ACC112 (cell line): ENCODE measurements at regions not wholly inside any gene's neighbourhood (a gene's known extent, or its start where the extent isn't known, plus 50 kb on each side); places are given as distances from the start of the nearest gene placed in this dataset.
"Not testable (repeated sequence)": the region's sequence is repeated elsewhere in the genome, so short reads cannot be mapped to it uniquely, and the experiment has no call there.

Experiments
- H2AFZ ChIP-seq: fragments of 200-600 bp; sonication (generic); one replicate; pipeline ENCODE4 v1.6.0; 2017; ENCODE audit warnings: antibody characterized with exemption, low read length; ENCODE audit not compliant: unreplicated experiment
- H3K27ac ChIP-seq: fragments of 200-600 bp; sonication (generic); 2 replicates; pipeline ENCODE4 v1.5.1; 2014; ENCODE audit warnings: low read depth, mild to moderate bottlenecking, antibody characterized with exemption, low read length, moderate library complexity
- H3K27me3 ChIP-seq: fragments of 200-600 bp; sonication (generic); 2 replicates; pipeline ENCODE4 v1.6.1; 2014; ENCODE audit warnings: mild to moderate bottlenecking, antibody characterized with exemption, low read length, moderate library complexity, mixed read lengths; ENCODE audit not compliant: insufficient read depth
- H3K36me3 ChIP-seq: fragments of 200-600 bp; sonication (generic); 2 replicates; pipeline ENCODE4 v1.6.1; 2016; ENCODE audit warnings: mild to moderate bottlenecking, antibody characterized with exemption, low read length, moderate library complexity, mixed read lengths; ENCODE audit not compliant: insufficient read depth
- H3K4me1 ChIP-seq: fragments of 200-600 bp; sonication (generic); one replicate; pipeline ENCODE4 v1.6.1; 2016; ENCODE audit warnings: low read length, mixed read lengths; ENCODE audit not compliant: insufficient read depth, unreplicated experiment, control insufficient read depth
- H3K4me3 ChIP-seq: fragments of 200-600 bp; sonication (generic); 2 replicates; pipeline ENCODE4 v1.5.1; 2014; ENCODE audit warnings: mild to moderate bottlenecking, low read depth, low read length
- H3K79me2 ChIP-seq: fragments of 200-600 bp; sonication (generic); one replicate; pipeline ENCODE4 v1.6.0; 2016; ENCODE audit warnings: low read length; ENCODE audit not compliant: control insufficient read depth, unreplicated experiment, insufficient read depth

DNA sequence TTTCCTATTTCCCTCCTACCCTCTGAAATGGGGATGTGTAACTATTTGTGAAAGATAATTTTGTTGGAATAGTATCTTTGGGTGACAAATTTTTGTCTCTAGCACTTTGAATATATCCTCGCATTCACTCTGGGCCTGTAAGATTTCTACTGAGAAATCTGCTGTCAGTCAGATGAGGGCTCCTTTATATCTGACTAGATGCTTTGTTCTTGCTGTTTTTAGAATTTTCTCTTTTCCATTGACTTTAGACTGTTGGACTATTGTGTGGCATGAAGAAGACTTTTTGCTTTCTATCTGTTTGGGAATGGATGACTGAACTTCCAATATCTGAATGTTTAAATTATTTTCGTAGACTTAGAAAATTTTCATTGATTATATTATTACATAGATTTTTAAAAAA lies 54.2 kb upstream of the GRID2 start:
- Histone ChIP-seq H3K36me3 (no peaks in the 10 kb centered on the region), H3K79me2 (no peaks in the 10 kb centered on the region), H2AFZ (no peak overlapping the region), H3K4me3 (no peak overlapping the region), H3K27ac (no peak overlapping the region), H3K27me3 (no peaks in the 10 kb centered on the region), H3K4me1 (no peaks in the 10 kb centered on the region)

GRCh38 chr4:92251711-92252110 lies 52.1 kb upstream of the GRID2 start:
- Histone ChIP-seq H3K4me3 (no peak overlapping the region), H3K36me3 (no peaks in the 10 kb centered on the region), H3K27me3 (no peaks in the 10 kb centered on the region), H2AFZ (no peak overlapping the region), H3K4me1 (no peaks in the 10 kb centered on the region), H3K79me2 (no peaks in the 10 kb centered on the region), H3K27ac (no peak overlapping the region)

- not testable (repeated sequence) for H3K27ac ChIP-seq, H3K79me2 ChIP-seq, H2AFZ ChIP-seq, H3K27me3 ChIP-seq, H3K4me1 ChIP-seq, H3K36me3 ChIP-seq, H3K4me3 ChIP-seq
These were observed 51.4 kb upstream of the GRID2 start for GRCh38 chr4:92252358-92252757.

- Histone ChIP-seq H3K27ac (no peak overlapping the region), H3K36me3 (no peaks in the 10 kb centered on the region), H3K4me1 (no peaks in the 10 kb centered on the region), H3K4me3 (no peak overlapping the region), H3K79me2 (no peaks in the 10 kb centered on the region), H2AFZ (no peak overlapping the region), H3K27me3 (no peaks in the 10 kb centered on the region)
These were observed 50.9 kb upstream of the GRID2 start for GRCh38 chr4:92252846-92253245.

GRCh38 chr4:92253550-92253949 lies 50.2 kb upstream of the GRID2 start:
- no peak overlapping the region for H3K4me3 ChIP-seq
- no peaks in the 10 kb centered on the region for H3K4me1 ChIP-seq
- no peak overlapping the region for H2AFZ ChIP-seq
- no peaks in the 10 kb centered on the region for H3K79me2 ChIP-seq
- no peaks in the 10 kb centered on the region for H3K27me3 ChIP-seq
- H3K36me3 ChIP-seq, result no peaks in the 10 kb centered on the region
- no peak overlapping the region for H3K27ac ChIP-seq
